ENCODE measurements at regions not wholly inside any gene's neighbourhood (a gene's known extent, or its start where the extent isn't known, plus 50 kb on each side); places are given as distances from the start of the nearest gene placed in this dataset.

DNA sequence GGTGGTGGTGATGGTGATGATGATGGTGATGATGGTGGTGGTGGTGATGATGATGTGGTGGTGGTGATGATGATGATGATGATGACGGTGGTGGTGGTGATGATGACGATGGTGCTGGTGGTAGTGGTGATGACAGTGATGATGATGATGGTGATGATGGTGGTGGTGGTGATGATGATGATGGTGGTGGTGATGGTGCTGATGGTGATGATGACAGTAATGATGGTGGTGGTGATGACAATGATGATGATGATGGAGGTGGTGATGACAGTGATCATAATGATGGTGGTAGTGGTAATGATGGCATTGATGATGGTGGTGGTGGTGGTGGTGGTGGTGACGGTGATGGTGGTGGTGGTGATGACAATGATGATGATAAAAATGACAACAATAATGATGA, 52.1 kb upstream of the ANO1 start:
- no peak for DNase-seq
- in situ Hi-C loops (cut with HindIII; ENCODE audit: low pct_ligation_motif_present, low pct_unique_long_range_greater_than_20kb, low sequenced_read_pairs), result no loop called here

DNA sequence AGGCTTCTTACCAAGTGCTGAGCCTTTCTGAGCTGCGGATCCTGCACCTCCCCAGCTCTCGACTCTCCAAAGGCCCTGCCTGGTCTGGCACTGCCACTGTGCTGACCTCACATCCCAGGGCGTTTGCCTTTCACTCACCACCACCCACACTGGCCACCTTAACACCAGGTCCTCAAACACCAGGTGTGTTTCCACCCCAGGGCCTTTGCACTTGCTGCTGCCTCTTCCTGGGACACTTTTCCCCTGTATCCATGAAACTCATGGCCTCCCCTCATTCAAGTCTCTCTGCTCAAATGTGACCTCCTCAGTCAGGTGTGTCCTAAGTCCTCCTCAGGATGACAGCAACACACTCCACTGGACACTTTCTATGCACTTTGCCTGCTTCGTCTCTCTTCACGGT, 51.4 kb upstream of the ANO1 start:
- in situ Hi-C loops (cut with HindIII; ENCODE audit: low pct_ligation_motif_present, low pct_unique_long_range_greater_than_20kb, low sequenced_read_pairs), result no loop called here
- DNase-seq, result no peak

DNA sequence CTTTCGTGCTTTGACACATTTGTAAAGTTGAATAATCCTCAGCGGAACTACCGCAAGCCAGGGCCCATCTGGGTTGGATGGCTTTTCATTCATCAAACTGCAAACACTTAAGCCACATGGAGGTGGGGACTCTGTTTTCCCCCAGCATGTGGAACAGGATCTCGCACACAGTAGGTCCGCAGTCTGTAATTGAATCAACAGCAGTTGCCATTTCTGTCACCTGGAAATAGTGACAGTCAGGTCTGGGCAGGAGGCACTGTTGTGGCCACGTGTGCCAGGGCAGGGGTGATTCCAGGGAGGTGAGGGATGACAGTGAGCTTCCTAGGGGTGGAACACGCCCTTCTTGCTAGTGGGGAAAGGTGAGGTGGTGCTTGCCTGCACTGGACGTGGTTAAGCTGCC, 50.7 kb upstream of the ANO1 start:
- DNase-seq, result no peak
- in situ Hi-C loops (cut with HindIII; ENCODE audit: low pct_ligation_motif_present, low pct_unique_long_range_greater_than_20kb, low sequenced_read_pairs), result no loop called here

- DNase-seq, result no peak
- in situ Hi-C loops (cut with HindIII; ENCODE audit: low pct_ligation_motif_present, low pct_unique_long_range_greater_than_20kb, low sequenced_read_pairs), result no loop called here
These were observed 49.8 kb upstream of the ANO1 start for GRCh38 chr11:70028147-70028855.

All from ACHN (cell line).